GM21529 (cell line): ENCODE measurements at regions not wholly inside any gene's neighbourhood (a gene's known extent, or its start where the extent isn't known, plus 50 kb on each side); places are given as distances from the start of the nearest gene placed in this dataset.
A peak's percentile ranks its signal among the peaks of the same experiment; 100 is the strongest.

ENCODE experiments used
- ATAC-seq: cut with Tn5 transposase; IDR thresholded peaks from one replicate; pipeline ENCODE4 v1.9.1; 2021; ENCODE audit not compliant: unreplicated experiment

DNA sequence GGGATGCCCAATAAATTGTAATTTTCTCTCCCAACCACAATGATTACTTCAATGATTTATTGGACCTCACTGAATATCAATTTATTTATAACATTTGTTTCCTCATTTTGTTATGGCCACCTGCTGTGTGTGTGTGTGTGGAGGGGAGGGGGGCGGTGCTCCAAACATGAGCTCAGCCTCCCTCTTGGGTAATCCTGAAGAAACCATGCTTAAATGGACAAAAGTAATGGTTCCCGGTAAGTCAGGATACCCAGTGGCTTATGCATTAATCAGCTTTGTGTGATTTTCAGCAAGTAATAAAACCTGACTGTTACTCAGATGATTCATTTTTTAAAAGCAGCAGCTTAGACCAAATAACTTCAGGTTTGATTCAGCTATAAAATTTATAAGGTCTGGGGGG is 495.1 kb upstream of the MEX3C start:
- ATAC-seq = no peak

- peak; percentile 74 for ATAC-seq
Measured at GRCh38 chr18:51711298-51711889, 513.9 kb upstream of the MEX3C start.

GRCh38 chr18:51712821-51713220 is 515.3 kb upstream of the MEX3C start:
- ATAC-seq = no peak

DNA sequence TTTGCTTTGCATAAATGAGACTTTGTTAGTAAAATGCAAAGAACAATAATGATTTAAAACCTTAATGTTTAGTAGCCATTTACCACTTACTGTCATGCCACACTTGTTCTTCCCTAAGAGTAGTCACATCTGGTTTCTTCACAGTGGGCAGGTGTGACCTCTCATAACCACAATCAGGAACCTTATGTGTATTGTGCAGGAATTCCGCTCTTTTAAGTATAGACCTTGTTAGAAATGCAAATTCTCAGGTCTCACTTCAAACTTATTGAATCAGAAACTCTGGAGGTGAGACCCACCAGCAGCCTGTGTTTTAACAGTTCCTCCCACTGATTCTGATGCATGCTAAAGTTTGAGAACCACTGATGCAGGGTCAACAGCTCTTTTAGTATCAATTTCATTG is 518.8 kb upstream of the MEX3C start:
- no peak for ATAC-seq

- no peak for ATAC-seq
Measured at GRCh38 chr18:51721388-51721787, 523.9 kb upstream of the MEX3C start.

- no peak for ATAC-seq
Measured at GRCh38 chr18:51721996-51722395, 524.5 kb upstream of the MEX3C start.

DNA sequence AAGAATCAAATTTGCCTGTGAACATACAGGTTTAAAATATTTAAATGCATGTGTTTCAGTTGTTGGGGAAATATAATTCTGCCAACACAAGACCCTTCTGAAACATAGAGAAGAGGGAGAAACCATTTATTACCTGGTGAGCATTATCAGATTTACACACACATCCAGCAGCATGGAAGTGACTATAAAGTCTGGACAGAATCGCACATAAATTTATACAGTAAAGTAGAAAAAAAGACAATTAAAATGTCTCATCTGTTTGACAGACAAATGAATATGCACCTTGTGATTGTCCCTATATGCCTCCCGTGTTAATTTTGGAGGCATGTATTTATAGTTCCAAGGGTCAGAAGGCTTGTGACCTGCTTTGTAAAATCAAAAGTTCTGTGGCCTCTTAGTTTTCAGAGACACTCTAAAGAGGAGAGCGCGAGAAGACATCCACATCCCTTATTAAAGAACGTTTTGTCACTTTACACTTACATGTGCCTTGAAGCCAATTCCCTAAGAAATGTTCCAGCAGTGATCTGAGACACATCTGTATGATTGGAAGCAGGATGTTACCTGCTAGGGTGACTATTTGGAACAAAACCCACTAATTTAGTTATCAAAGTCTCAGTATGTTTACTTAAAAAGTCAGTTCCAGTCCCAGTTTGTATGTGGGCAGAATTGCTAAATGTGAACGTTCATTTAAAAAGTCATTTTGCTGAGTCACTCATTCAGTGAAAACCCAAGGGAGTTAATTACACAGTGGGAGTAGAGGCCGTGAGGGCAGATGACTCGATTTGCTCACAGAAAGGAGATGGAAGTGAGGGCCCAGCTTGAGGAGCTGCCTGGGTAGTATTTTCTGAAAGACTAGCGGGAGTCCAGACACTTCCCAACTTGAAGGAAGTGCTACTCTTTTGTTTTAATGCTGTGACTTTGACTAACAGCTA is 527.6 kb upstream of the MEX3C start:
- ATAC-seq = no peak

GRCh38 chr18:51726614-51727013 is 529.1 kb upstream of the MEX3C start:
- peak; percentile 31 for ATAC-seq

DNA sequence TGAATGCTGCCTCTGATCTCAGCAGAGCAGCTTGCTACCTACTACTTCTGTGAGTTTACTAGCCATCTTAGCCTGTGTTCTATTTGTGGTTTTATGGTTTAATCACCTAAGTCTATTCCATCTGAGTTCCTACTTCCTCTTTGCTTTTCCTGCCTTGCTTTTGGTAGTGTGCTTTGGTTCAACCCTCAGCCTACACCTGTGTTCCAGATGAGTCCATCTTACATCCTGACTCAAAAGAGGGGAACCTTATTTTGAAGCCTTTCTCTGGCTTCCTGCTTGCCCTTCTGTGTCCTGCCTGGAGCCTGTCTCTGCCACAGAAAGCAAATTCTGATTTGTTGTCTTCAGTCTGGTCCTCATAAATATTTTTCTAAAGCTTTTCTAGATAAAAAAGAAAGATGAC is 530.3 kb upstream of the MEX3C start:
- ATAC-seq = peak; percentile 69

DNA sequence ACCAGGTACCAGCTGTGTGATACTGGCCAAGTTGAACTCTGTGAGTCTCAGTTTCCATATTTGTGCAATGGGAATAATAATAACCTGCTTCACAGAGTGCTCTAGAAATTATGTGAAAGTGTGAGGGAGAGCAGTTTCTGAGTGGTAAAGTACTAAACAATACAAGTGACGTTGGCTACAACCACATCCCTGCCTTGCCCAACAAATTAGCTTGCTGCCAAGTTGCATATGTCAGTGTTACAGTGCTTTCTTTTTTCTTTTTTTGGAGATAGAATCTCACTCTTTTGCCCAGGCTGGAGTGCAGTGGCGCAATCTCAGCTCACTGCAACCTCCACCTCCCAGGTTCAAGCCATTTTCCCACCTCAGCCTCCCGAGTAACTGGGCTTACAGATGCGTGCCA is 533.6 kb upstream of the MEX3C start:
- ATAC-seq = no peak

DNA sequence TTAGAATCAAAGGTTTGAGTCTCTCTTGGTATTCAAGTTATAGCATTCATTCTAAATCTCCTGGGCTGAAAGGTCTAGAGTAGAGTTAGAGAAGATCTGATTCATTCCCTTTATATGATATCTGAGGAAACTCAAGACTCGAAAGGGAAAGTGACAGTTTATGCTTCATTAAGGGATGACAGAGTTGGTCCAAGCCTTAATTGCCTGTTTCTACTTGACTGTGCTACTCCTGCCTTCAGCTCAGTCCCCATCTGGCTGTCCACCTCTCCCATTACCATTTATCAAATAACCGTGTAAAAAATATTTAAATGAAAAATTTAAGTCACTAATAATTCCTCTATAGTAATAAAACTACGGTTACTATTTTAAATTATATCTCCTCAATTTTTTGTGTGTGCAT is 537.1 kb upstream of the MEX3C start:
- no peak for ATAC-seq

DNA sequence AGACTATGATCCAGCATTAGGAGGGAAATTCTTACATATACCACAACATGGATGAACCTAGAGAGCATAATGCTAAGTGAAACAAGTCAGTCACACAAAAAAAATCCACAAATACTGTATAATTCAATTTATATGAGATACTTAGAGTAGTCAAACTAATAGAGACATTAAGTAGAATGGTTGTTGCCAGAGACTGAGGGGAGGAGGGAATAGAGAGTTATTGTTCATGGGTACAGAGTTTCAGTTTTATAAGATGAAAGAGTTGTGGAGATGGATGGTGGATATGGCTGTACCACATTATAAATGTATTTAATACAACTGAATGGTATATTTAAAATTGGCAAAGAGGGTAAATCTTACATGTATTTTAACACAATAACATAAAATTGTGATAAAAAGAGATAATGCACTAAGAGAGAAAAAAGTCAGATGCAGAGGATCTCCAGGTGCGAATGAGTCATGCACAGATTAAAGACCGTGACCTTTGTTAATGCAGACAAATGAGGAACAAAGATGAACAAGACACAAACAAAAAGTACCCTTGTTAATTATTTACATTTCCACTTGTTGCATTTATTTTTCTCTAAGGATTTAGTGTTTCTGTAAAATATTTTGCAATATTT is 541.7 kb upstream of the MEX3C start:
- peak; percentile 92 for ATAC-seq

- no peak for ATAC-seq
Measured at GRCh38 chr18:51751901-51752300, 554.4 kb upstream of the MEX3C start.

GRCh38 chr18:51753365-51754057 is 556.0 kb upstream of the MEX3C start:
- no peak for ATAC-seq

GRCh38 chr18:51754566-51754965 is 557.1 kb upstream of the MEX3C start:
- no peak for ATAC-seq

- no peak for ATAC-seq
Measured at GRCh38 chr18:51757255-51757924, 559.9 kb upstream of the MEX3C start.

DNA sequence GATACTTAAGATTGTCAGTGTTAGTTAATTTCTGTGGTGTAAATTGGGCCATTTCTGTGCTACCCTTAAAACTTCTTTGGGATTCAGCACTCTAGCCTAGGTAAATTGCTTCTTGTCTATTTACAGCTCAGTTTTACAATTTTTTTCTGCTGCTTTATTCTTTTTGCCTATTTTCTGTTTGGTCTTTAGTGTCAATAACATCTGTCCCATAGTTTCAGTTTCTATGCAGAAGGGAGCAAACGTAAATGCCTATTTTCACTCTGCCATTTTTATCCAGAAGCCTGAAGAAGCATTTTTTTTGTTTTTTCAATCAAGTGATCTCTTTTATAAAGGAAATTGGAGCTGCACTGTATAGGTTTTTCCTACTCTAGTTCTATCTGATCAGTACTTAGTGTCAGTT is 564.9 kb upstream of the MEX3C start:
- no peak for ATAC-seq

DNA sequence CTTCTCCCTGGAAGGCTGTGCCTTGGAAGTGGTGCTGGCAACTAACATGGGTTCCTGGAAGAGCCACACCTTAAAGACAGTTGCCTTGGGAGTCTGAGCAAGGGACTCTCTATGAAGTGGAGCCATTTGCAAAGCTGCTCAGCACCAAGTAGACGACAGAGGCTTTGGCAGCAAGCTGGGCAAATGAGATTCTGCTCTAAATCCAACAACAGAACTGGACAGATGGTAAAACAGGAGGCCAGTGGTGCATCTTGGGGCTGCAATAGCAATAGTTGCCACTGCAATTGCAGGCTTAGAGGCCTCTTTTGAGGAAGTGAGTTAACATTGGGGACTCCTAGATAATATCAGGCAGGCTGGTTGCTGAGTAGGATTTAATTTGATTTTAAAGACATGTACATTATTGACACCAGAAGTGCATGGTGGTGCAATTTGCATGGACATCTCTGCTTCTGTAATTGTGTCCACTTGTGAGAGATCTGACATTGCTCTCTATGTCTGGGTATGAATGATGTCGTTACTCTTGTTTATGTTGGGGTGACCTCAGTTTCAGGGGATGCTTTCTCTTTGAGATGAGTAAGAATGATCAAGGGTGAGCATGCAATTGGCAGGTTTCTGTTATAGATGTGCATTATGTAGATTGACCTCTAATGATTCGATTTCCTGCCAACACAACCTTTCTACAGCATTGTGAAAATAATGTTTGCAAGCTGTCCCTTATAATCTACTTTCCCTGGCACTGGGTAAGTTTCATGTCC is 568.3 kb upstream of the MEX3C start:
- ATAC-seq = no peak

- peak; percentile 75 for ATAC-seq
Measured at GRCh38 chr18:51767293-51767692, 569.8 kb upstream of the MEX3C start.

DNA sequence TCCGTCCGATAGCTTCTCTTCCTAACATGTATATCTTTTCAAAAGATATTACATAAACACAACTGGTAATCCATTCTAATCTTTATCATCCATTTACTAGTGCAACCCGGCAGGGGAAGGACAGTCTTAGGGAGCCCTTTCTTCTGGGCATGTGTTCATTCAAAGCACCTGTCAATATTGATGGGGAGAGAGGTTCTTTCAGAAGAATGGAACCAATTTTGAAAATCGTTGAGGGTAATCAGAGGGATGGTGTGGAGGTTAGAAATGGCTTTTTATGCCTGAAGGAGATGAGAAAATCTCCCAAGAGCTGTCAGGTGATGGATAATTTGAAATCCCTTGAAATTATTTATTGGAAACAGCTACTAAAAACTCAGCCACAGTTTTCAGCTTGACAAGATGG is 561.9 kb upstream of the DCC start:
- ATAC-seq = no peak
